GM12892 (cell line): ENCODE measurements at regions not wholly inside any gene's neighbourhood (a gene's known extent, or its start where the extent isn't known, plus 50 kb on each side); places are given as distances from the start of the nearest gene placed in this dataset.
"Not testable (repeated sequence)": the region's sequence is repeated elsewhere in the genome, so short reads cannot be mapped to it uniquely, and the experiment has no call there.

Experiments used
- POLR2A ChIP-seq: IDR thresholded peaks from 2 replicates; pipeline ENCODE4 v1.6.1; 2011; ENCODE audit warnings: low read depth, low read length, control low read depth
- POLR2AphosphoS5 ChIP-seq: IDR thresholded peaks from 2 replicates; pipeline ENCODE4 v1.6.1; 2011; ENCODE audit warnings: low read depth, low read length, control low read depth
- TAF1 ChIP-seq: IDR thresholded peaks from 2 replicates; pipeline ENCODE4 v1.6.1; 2011; ENCODE audit warnings: low read depth, mild to moderate bottlenecking, control low read depth, low read length, borderline replicate concordance

DNA sequence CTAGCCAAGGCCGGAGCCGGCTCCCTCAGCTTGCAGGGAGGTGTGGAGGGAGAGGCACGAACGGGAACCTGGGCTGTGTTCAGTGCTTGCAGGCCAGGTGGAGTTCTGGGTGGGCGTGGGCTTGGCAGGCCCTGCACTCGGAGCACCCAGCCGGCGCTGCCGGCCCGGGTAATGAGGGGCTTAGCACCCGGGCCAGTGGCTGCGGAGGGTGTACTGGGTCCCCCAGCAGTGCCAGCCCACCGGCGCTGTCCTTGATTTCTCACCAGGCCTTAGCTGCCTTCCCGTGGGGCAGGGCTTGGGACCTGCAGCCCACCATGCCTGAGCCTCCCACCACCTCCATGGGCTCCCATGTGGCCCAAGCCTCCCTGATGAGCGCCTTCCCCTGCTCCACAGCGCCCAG is 430.5 kb upstream of the API5 start:
- TF ChIP-seq POLR2AphosphoS5, POLR2A, TAF1: not testable (repeated sequence)
